DND-41 (cell line): ENCODE measurements at regions not wholly inside any gene's neighbourhood (a gene's known extent, or its start where the extent isn't known, plus 50 kb on each side); places are given as distances from the start of the nearest gene placed in this dataset.

Experiments used
- ATAC-seq: fragments of 200-7000 bp; cut with Tn5 transposase; 3 replicates; pipeline ENCODE4 v1.9.1; 2021; ENCODE audit warnings: low read depth; ENCODE audit not compliant: insufficient read depth
- DNase-seq: peaks from one replicate; pipeline ENCODE4 v3.0.0-alpha.2; 2020
- H2AFZ ChIP-seq: 2 replicates; pipeline ENCODE4 v1.6.0; 2012; ENCODE audit warnings: low read depth, low read length
- H3K27ac ChIP-seq: 2 replicates; pipeline ENCODE4 v1.5.1; 2012; ENCODE audit warnings: low read length, inconsistent platforms
- H3K27me3 ChIP-seq: fragments of 200-600 bp; sonication (generic); 2 replicates; pipeline ENCODE4 v1.6.0; 2012; ENCODE audit warnings: low read length, mild to moderate bottlenecking, inconsistent platforms; ENCODE audit not compliant: insufficient read depth, poor library complexity
- H3K36me3 ChIP-seq: 2 replicates; pipeline ENCODE4 v1.5.1; 2012; ENCODE audit warnings: low read length, inconsistent platforms; ENCODE audit not compliant: insufficient read depth
- H3K4me1 ChIP-seq: 2 replicates; pipeline ENCODE4 v1.5.1; 2012; ENCODE audit warnings: mild to moderate bottlenecking, low read length; ENCODE audit not compliant: insufficient read depth
- H3K4me2 ChIP-seq: 2 replicates; pipeline ENCODE4 v1.6.0; 2012; ENCODE audit warnings: mild to moderate bottlenecking, moderate library complexity, low read length, inconsistent platforms; ENCODE audit not compliant: insufficient read depth
- H3K4me3 ChIP-seq, 2 experiments: fragments of 200-600 bp in 1 of 2; shearing (Covaris generic) in 1 of 2; 2 replicates each; pipeline ENCODE4 v1.5.1; 2012 to 2016; ENCODE audit warnings: inconsistent platforms in 2 of 2, low read length in 2 of 2, mild to moderate bottlenecking in 2 of 2, low read depth in 1 of 2, moderate library complexity in 1 of 2
- H3K79me2 ChIP-seq: 2 replicates; pipeline ENCODE4 v1.6.0; 2012; ENCODE audit warnings: low read length, inconsistent platforms; ENCODE audit not compliant: insufficient read depth
- H3K9ac ChIP-seq: 2 replicates; pipeline ENCODE4 v1.6.0; 2012; ENCODE audit warnings: low read depth, mild to moderate bottlenecking, inconsistent platforms, low read length, moderate library complexity
- H3K9me3 ChIP-seq: 2 replicates; pipeline ENCODE4 v1.5.1; 2012; ENCODE audit warnings: low read length, moderate library complexity, mild to moderate bottlenecking, inconsistent platforms; ENCODE audit not compliant: insufficient read depth, severe bottlenecking
- H4K20me1 ChIP-seq: 2 replicates; pipeline ENCODE4 v1.6.0; 2012; ENCODE audit warnings: low read length; ENCODE audit not compliant: insufficient read depth
- CTCF ChIP-seq: IDR thresholded peaks from 2 replicates; pipeline ENCODE4 v1.5.1; 2012; ENCODE audit warnings: borderline replicate concordance, low read length, moderate library complexity, mild to moderate bottlenecking; ENCODE audit not compliant: poor library complexity, severe bottlenecking; ENCODE audit errors: extremely low read depth
- EZH2 ChIP-seq: IDR thresholded peaks from 3 replicates; pipeline ENCODE4 v1.6.1; 2012; ENCODE audit warnings: borderline replicate concordance, low read depth, mild to moderate bottlenecking, moderate library complexity, low read length, inconsistent platforms; ENCODE audit not compliant: severe bottlenecking

- Histone ChIP-seq H3K4me3 (no peak overlapping the region), H3K36me3 (no peaks in the 10 kb centered on the region)
Measured at GRCh38 chr2:123036300-123036699, 988.8 kb upstream of the CNTNAP5 start.

GRCh38 chr2:123040506-123040905 is 984.6 kb upstream of the CNTNAP5 start:
- H3K27me3 ChIP-seq: no peaks in the 10 kb centered on the region
- no peak overlapping the region for H3K27ac ChIP-seq
- ATAC-seq (no peak), DNase-seq (no peak)
- no peaks in the 10 kb centered on the region for H3K9me3 ChIP-seq
- H3K9ac ChIP-seq: no peak overlapping the region
- no peak for TF ChIP-seq EZH2
- no peak for TF ChIP-seq CTCF
- H3K36me3 ChIP-seq: no peaks in the 10 kb centered on the region
- no peak overlapping the region for H3K4me2 ChIP-seq
- H4K20me1 ChIP-seq: no peaks in the 10 kb centered on the region
- no peak overlapping the region for H3K4me3 ChIP-seq
- H2AFZ ChIP-seq: no peak overlapping the region
- H3K4me1 ChIP-seq: no peaks in the 10 kb centered on the region
- no peaks in the 10 kb centered on the region for H3K79me2 ChIP-seq

More at GRCh38 chr2:123036300-123036699, 988.8 kb upstream of the CNTNAP5 start:
- H4K20me1 ChIP-seq: no peaks in the 10 kb centered on the region
- ATAC-seq (no peak), DNase-seq (no peak)
- H3K4me1 ChIP-seq: no peaks in the 10 kb centered on the region
- TF ChIP-seq CTCF: no peak
- no peak for TF ChIP-seq EZH2
- no peak overlapping the region for H3K27ac ChIP-seq
- H2AFZ ChIP-seq: no peak overlapping the region
- H3K27me3 ChIP-seq: no peaks in the 10 kb centered on the region
- no peaks in the 10 kb centered on the region for H3K9me3 ChIP-seq
- no peak overlapping the region for H3K9ac ChIP-seq
- no peak overlapping the region for H3K4me2 ChIP-seq
- H3K79me2 ChIP-seq: no peaks in the 10 kb centered on the region

GRCh38 chr2:123043458-123043857 is 981.6 kb upstream of the CNTNAP5 start:
- Histone ChIP-seq H4K20me1 (no peaks in the 10 kb centered on the region), H3K9me3 (no peaks in the 10 kb centered on the region), H3K4me2 (no peak overlapping the region), H3K79me2 (no peaks in the 10 kb centered on the region), H3K27me3 (no peaks in the 10 kb centered on the region), H2AFZ (no peak overlapping the region), H3K27ac (no peak overlapping the region), H3K9ac (no peak overlapping the region), H3K4me3 (no peak overlapping the region), H3K4me1 (no peaks in the 10 kb centered on the region), H3K36me3 (no peaks in the 10 kb centered on the region)
- ATAC-seq (no peak), DNase-seq (no peak)
- TF ChIP-seq EZH2 (no peak), CTCF (no peak)

GRCh38 chr2:123045713-123046112 is 979.4 kb upstream of the CNTNAP5 start:
- no peaks in the 10 kb centered on the region for H4K20me1 ChIP-seq
- no peak for TF ChIP-seq CTCF
- TF ChIP-seq EZH2: no peak

More at GRCh38 chr2:123045713-123046112, 979.4 kb upstream of the CNTNAP5 start:
- H3K9ac ChIP-seq: no peak overlapping the region
- no peaks in the 10 kb centered on the region for H3K4me1 ChIP-seq
- H3K27ac ChIP-seq: no peak overlapping the region
- no peaks in the 10 kb centered on the region for H3K9me3 ChIP-seq
- H3K79me2 ChIP-seq: no peaks in the 10 kb centered on the region
- no peaks in the 10 kb centered on the region for H3K27me3 ChIP-seq
- H3K4me3 ChIP-seq: no peak overlapping the region
- no peak overlapping the region for H3K4me2 ChIP-seq
- no peak overlapping the region for H2AFZ ChIP-seq
- no peak for DNase-seq
- no peak for ATAC-seq
- no peaks in the 10 kb centered on the region for H3K36me3 ChIP-seq
